MCF 10A (cell line): ENCODE measurements at regions not wholly inside any gene's neighbourhood (a gene's known extent, or its start where the extent isn't known, plus 50 kb on each side); places are given as distances from the start of the nearest gene placed in this dataset.

Source experiments
- BruUV-seq: library from RNA; stranded (reverse); fragments of 400-500 nt; replicated peaks from 2 replicates; lab custom pipeline; 2021; lab: Mats Ljungman, UMichigan
- CTCF ChIA-PET: fragments of 300-600 bp; sonication (Branson Sonifier 250); formaldehyde crosslinking; extraction: SDS; loops from one replicate; lab custom pipeline; 2021; ENCODE audit warnings: antibody characterized with exemption, inconsistent platforms; lab: Yijun Ruan, JAX
- POLR2A ChIA-PET: fragments of 300-600, 350-650 bp; sonication (Branson Sonifier 250); formaldehyde crosslinking; extraction: SDS; loops from one replicate; lab custom pipeline; 2020; ENCODE audit warnings: antibody characterized with exemption, inconsistent platforms; lab: Yijun Ruan, JAX
- DNase-seq: peaks from one replicate; pipeline ENCODE4 v3.0.0-alpha.2; 2018; ENCODE audit not compliant: unreplicated experiment
- H3K27ac Mint-ChIP-seq: one replicate; pipeline ENCODE4 v1.8.0; 2022; ENCODE audit warnings: mild to moderate bottlenecking, low read depth, mixed read lengths; ENCODE audit not compliant: unreplicated experiment
- H3K27me3 Mint-ChIP-seq: one replicate; pipeline ENCODE4 v1.8.0; 2022; ENCODE audit warnings: mixed read lengths; ENCODE audit not compliant: insufficient read depth, unreplicated experiment
- H3K36me3 Mint-ChIP-seq: one replicate; pipeline ENCODE4 v1.8.0; 2022; ENCODE audit warnings: mild to moderate bottlenecking, moderate library complexity, mixed read lengths; ENCODE audit not compliant: insufficient read depth, unreplicated experiment
- H3K4me1 Mint-ChIP-seq: one replicate; pipeline ENCODE4 v1.8.0; 2022; ENCODE audit warnings: mixed read lengths; ENCODE audit not compliant: insufficient read depth, unreplicated experiment
- H3K4me3 Mint-ChIP-seq: one replicate; pipeline ENCODE4 v1.8.0; 2022; ENCODE audit warnings: mild to moderate bottlenecking, moderate library complexity, mixed read lengths; ENCODE audit not compliant: unreplicated experiment
- H3K9me3 Mint-ChIP-seq: one replicate; pipeline ENCODE4 v1.8.0; 2022; ENCODE audit warnings: mixed read lengths; ENCODE audit not compliant: unreplicated experiment
- CTCF ChIP-seq: fragments of 200-600 bp; IDR thresholded peaks from one replicate; pipeline ENCODE4 v1.8.0; 2022; ENCODE audit warnings: antibody characterized with exemption, mild to moderate bottlenecking; ENCODE audit not compliant: unreplicated experiment
- intact Hi-C: fragments of 100-400 bp; cut with micrococcal nuclease; formaldehyde crosslinking; loops from 2 replicates; pipeline ENCODE4 v1.14.1; 2022

DNA sequence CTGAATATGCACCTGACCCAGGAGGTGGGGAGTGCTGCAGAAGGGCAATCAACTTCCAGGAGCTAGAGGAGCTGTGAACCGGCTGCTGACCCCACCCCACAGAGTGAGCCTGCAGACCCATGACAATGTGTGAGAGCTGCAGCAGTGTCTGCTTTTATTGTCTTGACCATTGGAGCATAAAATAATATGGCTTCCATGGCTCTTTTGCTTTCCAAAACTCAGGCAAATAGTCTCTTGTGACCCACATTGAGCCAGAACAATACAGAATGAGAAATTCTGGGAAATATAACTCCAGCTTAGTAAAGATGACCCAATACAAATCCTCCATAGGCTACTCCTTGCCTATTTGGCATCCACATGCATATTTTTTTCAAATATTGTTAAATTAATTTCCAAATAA lies 309.6 kb downstream of the PYDC2 start:
- no peaks in the 10 kb centered on the region for H3K27me3 Mint-ChIP-seq
- no peak overlapping the region for H3K4me3 Mint-ChIP-seq
- no peak overlapping the region for H3K27ac Mint-ChIP-seq
- intact Hi-C loops: no loop called here
- no peak for DNase-seq
- no peaks in the 10 kb centered on the region for H3K9me3 Mint-ChIP-seq
- POLR2A ChIA-PET: no interaction called here
- CTCF ChIA-PET: no interaction called here
- H3K4me1 Mint-ChIP-seq: peaks cover 7% of the 10 kb centered on the region
- no peaks in the 10 kb centered on the region for H3K36me3 Mint-ChIP-seq
- no peak for TF ChIP-seq CTCF
- no TSS peak for BruUV-seq

DNA sequence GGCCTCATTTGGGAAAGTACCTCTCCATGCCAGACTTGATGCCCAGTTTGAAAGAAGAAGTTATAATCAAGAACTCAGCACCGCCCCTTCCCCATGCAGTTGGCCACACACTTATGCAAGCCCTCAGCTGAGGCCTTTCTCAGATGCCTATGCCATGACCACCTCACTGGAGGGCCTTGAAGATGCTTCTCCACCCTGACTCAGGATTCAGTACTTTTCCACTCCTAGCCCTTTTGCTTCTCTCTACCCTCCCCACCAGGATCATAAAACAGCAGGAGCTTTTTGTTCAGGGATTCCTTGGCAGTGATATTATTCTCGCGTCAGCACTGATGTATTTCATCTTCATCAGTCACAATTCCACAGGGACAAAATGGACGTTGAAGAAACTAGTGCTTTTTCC lies 313.5 kb downstream of the PYDC2 start:
- peaks cover 19% of the 10 kb centered on the region for H3K4me1 Mint-ChIP-seq
- DNase-seq: peak; percentile 80
- no peaks in the 10 kb centered on the region for H3K36me3 Mint-ChIP-seq
- no peak for TF ChIP-seq CTCF
- ChIA-PET CTCF (interaction anchor here (0.6 to 0.9 kb wide), 2 partner anchors 670 to 1797 kb away, joined by 3 read pairs; no protein-coding TSS in a partner anchor), POLR2A (interaction anchor here (0.8 to 2.2 kb wide), 3 partner anchors 10 to 263 kb away, joined by 3 to 7 read pairs (median 3); no protein-coding TSS in a partner anchor)
- H3K4me3 Mint-ChIP-seq: no peak overlapping the region
- no TSS peak for BruUV-seq
- H3K9me3 Mint-ChIP-seq: peaks cover 8% of the 10 kb centered on the region
- no peaks in the 10 kb centered on the region for H3K27me3 Mint-ChIP-seq
- intact Hi-C loops: no loop called here
- peak overlapping the region; percentile 68 for H3K27ac Mint-ChIP-seq

GRCh38 chr3:191775451-191776233 lies 314.7 kb downstream of the PYDC2 start:
- Mint-ChIP-seq H3K27ac (peak overlapping the region; percentile 80), H3K36me3 (no peaks in the 10 kb centered on the region), H3K27me3 (no peaks in the 10 kb centered on the region), H3K4me3 (no peak overlapping the region), H3K4me1 (peaks cover 19% of the 10 kb centered on the region), H3K9me3 (peaks cover 8% of the 10 kb centered on the region)
- ChIA-PET POLR2A (interaction anchor here (0.6 to 1.8 kb wide), 17 partner anchors 11 to 453 kb away, joined by 3 to 7 read pairs (median 4); no protein-coding TSS in a partner anchor), CTCF (interaction anchor here (0.6 to 0.9 kb wide), 2 partner anchors 668 to 792 kb away, joined by 3 read pairs; no protein-coding TSS in a partner anchor)
- no peak for TF ChIP-seq CTCF
- no TSS peak for BruUV-seq
- intact Hi-C loops: no loop called here
- DNase-seq: peak; percentile 63

- Mint-ChIP-seq H3K4me3 (no peak overlapping the region), H3K27ac (no peak overlapping the region), H3K4me1 (peaks cover 7% of the 10 kb centered on the region), H3K36me3 (no peaks in the 10 kb centered on the region), H3K27me3 (no peaks in the 10 kb centered on the region), H3K9me3 (peaks cover 8% of the 10 kb centered on the region)
- CTCF ChIA-PET: no interaction called here
- no peak for TF ChIP-seq CTCF
- intact Hi-C loops: no loop called here
- no peak for DNase-seq
- POLR2A ChIA-PET: no interaction called here
- BruUV-seq: no TSS peak
Measured at GRCh38 chr3:191781044-191781443, 320.1 kb downstream of the PYDC2 start.
